Midbrain (tissue), 1 donor: ENCODE measurements at regions not wholly inside any gene's neighbourhood (a gene's known extent, or its start where the extent isn't known, plus 50 kb on each side); places are given as distances from the start of the nearest gene placed in this dataset.

Source experiments
- DNase-seq: peaks from one replicate; lab custom pipeline; 2025; lab: John Stamatoyannopoulos, UW

GRCh38 chr9:14031810-14032209 is 282.1 kb downstream of the NFIB start:
- DNase-seq = no peak

GRCh38 chr9:14031060-14031414 is 282.9 kb downstream of the NFIB start:
- no peak for DNase-seq

- DNase-seq = no peak
These were observed 283.4 kb downstream of the NFIB start for GRCh38 chr9:14030375-14031059.

GRCh38 chr9:14029806-14030374 is 284.1 kb downstream of the NFIB start:
- no peak for DNase-seq

- DNase-seq = no peak
These were observed 286.7 kb downstream of the NFIB start for GRCh38 chr9:14027116-14027800.

- DNase-seq = no peak
These were observed 288.2 kb downstream of the NFIB start for GRCh38 chr9:14025741-14026140.

- DNase-seq = no peak
These were observed 290.7 kb downstream of the NFIB start for GRCh38 chr9:14023285-14023684.

- DNase-seq = no peak
These were observed 291.9 kb downstream of the NFIB start for GRCh38 chr9:14021871-14022525.

GRCh38 chr9:14018081-14018480 is 295.9 kb downstream of the NFIB start:
- no peak for DNase-seq

GRCh38 chr9:14014744-14015143 is 299.2 kb downstream of the NFIB start:
- no peak for DNase-seq

GRCh38 chr9:14014218-14014617 is 299.7 kb downstream of the NFIB start:
- DNase-seq = no peak

GRCh38 chr9:14011799-14012560 is 302.0 kb downstream of the NFIB start:
- no peak for DNase-seq

- no peak for DNase-seq
These were observed 306.7 kb downstream of the NFIB start for GRCh38 chr9:14007190-14007769.

GRCh38 chr9:14006386-14007187 is 307.4 kb downstream of the NFIB start:
- no peak for DNase-seq

- no peak for DNase-seq
These were observed 309.8 kb downstream of the NFIB start for GRCh38 chr9:14004110-14004509.

GRCh38 chr9:13994240-13994639 is 319.7 kb downstream of the NFIB start:
- DNase-seq = no peak

- DNase-seq = no peak
These were observed 320.2 kb downstream of the NFIB start for GRCh38 chr9:13993632-13994185.

- DNase-seq = no peak
These were observed 321.5 kb downstream of the NFIB start for GRCh38 chr9:13992138-13993088.

- DNase-seq = no peak
These were observed 322.5 kb downstream of the NFIB start for GRCh38 chr9:13991395-13991794.

GRCh38 chr9:13990994-13991393 is 322.9 kb downstream of the NFIB start:
- no peak for DNase-seq
